Inflammatory macrophage treated with lipopolysaccharide for 1 hour (primary cell): ENCODE measurements at regions not wholly inside any gene's neighbourhood (a gene's known extent, or its start where the extent isn't known, plus 50 kb on each side); places are given as distances from the start of the nearest gene placed in this dataset.

Source experiments
- DNase-seq, 2 donors: peaks; one replicate each; pipeline ENCODE4 v3.0.0-alpha.2; 2020 to 2022

GRCh38 chr9:90012949-90013348, 408.1 kb downstream of the GADD45G start:
- peak; percentile 13 to 18 for DNase-seq

- no peak for DNase-seq
These were observed 409.0 kb downstream of the GADD45G start for GRCh38 chr9:90013778-90014177.

- no peak for DNase-seq
These were observed 409.6 kb downstream of the GADD45G start for GRCh38 chr9:90014421-90014820.

GRCh38 chr9:90016272-90016671, 411.5 kb downstream of the GADD45G start:
- no peak for DNase-seq

GRCh38 chr9:90017679-90018078, 412.9 kb downstream of the GADD45G start:
- DNase-seq: no peak

GRCh38 chr9:90018688-90019087, 413.9 kb downstream of the GADD45G start:
- DNase-seq: no peak

- DNase-seq: no peak
These were observed 414.8 kb downstream of the GADD45G start for GRCh38 chr9:90019626-90020025.

- DNase-seq: peak; percentile 32 to 69
These were observed 415.6 kb downstream of the GADD45G start for GRCh38 chr9:90020276-90020871.

GRCh38 chr9:90021216-90021906, 416.5 kb downstream of the GADD45G start:
- no peak for DNase-seq

- DNase-seq: no peak
These were observed 417.7 kb downstream of the GADD45G start for GRCh38 chr9:90022474-90022873.

GRCh38 chr9:90023861-90024260, 419.0 kb downstream of the GADD45G start:
- DNase-seq: no peak

- no peak for DNase-seq
These were observed 419.6 kb downstream of the GADD45G start for GRCh38 chr9:90024409-90024808.

- DNase-seq: no peak
These were observed 420.0 kb downstream of the GADD45G start for GRCh38 chr9:90024823-90025222.

- no peak for DNase-seq
These were observed 421.0 kb downstream of the GADD45G start for GRCh38 chr9:90025816-90026215.

- no peak for DNase-seq
These were observed 422.5 kb downstream of the GADD45G start for GRCh38 chr9:90027296-90027790.

- no peak for DNase-seq
These were observed 424.6 kb downstream of the GADD45G start for GRCh38 chr9:90029386-90029785.

- DNase-seq: no peak
These were observed 425.2 kb downstream of the GADD45G start for GRCh38 chr9:90029996-90030395.

- no peak for DNase-seq
These were observed 427.6 kb downstream of the GADD45G start for GRCh38 chr9:90032296-90033027.

GRCh38 chr9:90033028-90033650, 428.3 kb downstream of the GADD45G start:
- DNase-seq: no peak

GRCh38 chr9:90034071-90034470, 429.3 kb downstream of the GADD45G start:
- no peak for DNase-seq

- DNase-seq: no peak
These were observed 430.7 kb downstream of the GADD45G start for GRCh38 chr9:90035471-90035870.

- DNase-seq: no peak
These were observed 432.5 kb downstream of the GADD45G start for GRCh38 chr9:90037146-90037797.

- DNase-seq: no peak
These were observed 434.0 kb downstream of the GADD45G start for GRCh38 chr9:90038763-90039162.
